SH-SY5Y (cell line): ENCODE measurements at regions not wholly inside any gene's neighbourhood (a gene's known extent, or its start where the extent isn't known, plus 50 kb on each side); places are given as distances from the start of the nearest gene placed in this dataset.

Experiments
- GATA2 ChIP-seq: IDR thresholded peaks from 2 replicates; pipeline ENCODE4 v1.6.1; 2011; ENCODE audit warnings: mild to moderate bottlenecking, low read depth, low read length
- GATA3 ChIP-seq: IDR thresholded peaks from 2 replicates; pipeline ENCODE4 v1.6.1; 2011; ENCODE audit warnings: low read depth, mild to moderate bottlenecking, low read length, moderate library complexity

DNA sequence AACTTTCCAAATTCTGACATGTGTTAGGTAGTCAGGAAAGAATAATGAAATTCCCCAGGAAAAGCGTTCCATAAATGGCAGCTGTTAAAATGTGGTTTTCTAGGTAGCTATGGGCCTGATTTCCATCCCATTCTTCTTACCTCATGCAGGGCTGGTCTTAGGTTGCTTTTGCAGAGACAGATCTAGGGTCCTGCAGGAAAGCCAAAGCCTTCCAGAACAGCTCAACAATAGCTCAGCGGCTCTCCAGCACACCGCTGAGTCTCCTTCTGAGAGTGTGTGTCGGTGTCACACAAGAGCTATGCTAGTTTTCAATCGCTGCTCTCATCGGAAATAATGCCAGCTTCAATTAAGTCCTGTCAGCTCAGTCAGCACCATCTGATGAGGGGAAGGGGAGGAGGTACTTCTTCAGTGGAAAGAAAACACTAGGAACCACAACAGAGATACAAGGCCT is 106.7 kb downstream of the TMEM30B start:
- TF ChIP-seq GATA2 (no peak), GATA3 (no peak)
